ENCODE measurements at regions not wholly inside any gene's neighbourhood (a gene's known extent, or its start where the extent isn't known, plus 50 kb on each side); places are given as distances from the start of the nearest gene placed in this dataset.

DNA sequence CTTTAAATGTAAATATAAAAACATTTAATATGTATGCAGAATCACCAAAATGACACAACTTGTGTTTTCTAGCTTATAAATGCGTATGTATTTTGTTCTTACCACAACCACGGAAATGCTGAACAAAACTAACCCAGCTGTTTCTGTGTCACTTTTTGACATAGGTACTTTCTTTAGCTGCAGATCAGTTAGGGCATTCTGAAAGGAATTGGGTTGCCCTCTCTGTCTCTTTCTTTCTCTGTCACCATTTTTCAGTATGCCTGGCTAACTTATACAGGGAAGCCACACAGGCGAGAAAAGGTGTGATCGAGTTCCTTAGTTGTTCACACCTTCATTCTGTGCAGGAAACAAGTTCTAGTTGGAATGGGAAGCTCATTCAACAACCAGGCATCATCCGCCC, 72.6 kb upstream of the ARGLU1 start:
- Mint-ChIP-seq H3K27me3 (peaks cover 2 to 42% (median 10%) of the 10 kb centered on the region in 5 donors), H3K27ac (no peak overlapping the region), H3K4me1 (no peaks in the 10 kb centered on the region), H3K9me3 (no peaks in the 10 kb centered on the region), H3K36me3 (no peaks in the 10 kb centered on the region), H3K4me3 (no peak overlapping the region)
- POLR2A ChIA-PET: no interaction called here
- no peak for ATAC-seq
- DNase-seq: no peak

DNA sequence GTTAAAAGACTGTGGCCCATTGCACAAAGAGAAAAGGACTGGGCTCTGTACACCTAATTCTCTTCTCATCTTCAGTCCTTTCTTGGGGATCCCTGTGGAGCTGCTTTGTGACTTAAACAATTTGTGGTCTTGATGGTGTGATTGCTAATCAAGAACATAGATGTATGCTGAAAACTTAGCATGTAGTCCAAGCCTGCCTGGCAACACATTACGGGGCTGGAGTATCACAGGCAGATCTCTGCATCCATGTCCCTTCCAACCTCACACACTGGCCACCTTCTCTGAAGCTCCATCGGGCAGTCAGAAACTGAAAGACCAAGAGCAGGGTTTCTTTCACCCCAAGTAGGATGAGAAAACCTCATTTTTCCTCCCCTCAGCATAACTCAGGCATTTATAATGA, 69.6 kb upstream of the ARGLU1 start:
- DNase-seq (no peak), ATAC-seq (no peak)
- Mint-ChIP-seq H3K9me3 (no peaks in the 10 kb centered on the region), H3K36me3 (no peaks in the 10 kb centered on the region), H3K27ac (no peak overlapping the region), H3K27me3 (peaks cover 2 to 27% (median 10%) of the 10 kb centered on the region in 5 donors), H3K4me3 (no peak overlapping the region), H3K4me1 (peaks cover 0 to 2% (median 0%) of the 10 kb centered on the region in 4 donors)
- POLR2A ChIA-PET: no interaction called here

DNA sequence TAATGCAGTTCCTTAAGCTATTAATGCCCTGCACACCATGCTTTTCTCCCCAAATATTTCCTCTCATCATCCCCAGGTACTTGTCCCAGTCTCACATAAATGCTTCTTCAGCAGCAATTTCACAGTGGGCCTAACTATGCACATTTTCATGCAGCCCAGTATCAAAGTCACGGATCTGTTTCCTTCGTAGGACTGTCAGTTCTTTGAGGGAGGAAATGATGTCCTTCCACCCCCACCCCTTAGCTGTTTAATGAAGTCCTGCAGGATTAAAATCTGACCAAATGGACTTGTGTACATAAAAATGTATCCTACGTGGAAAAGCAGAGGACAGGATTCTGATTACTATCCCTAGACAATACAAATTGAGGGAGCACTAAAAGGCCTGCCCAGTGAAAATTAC, 68.6 kb upstream of the ARGLU1 start:
- POLR2A ChIA-PET: no interaction called here
- no peak overlapping the region for H3K27ac Mint-ChIP-seq
- H3K27me3 Mint-ChIP-seq: peaks cover 2 to 33% (median 12%) of the 10 kb centered on the region in 5 donors
- H3K4me1 Mint-ChIP-seq: peaks cover 0 to 2% (median 0%) of the 10 kb centered on the region in 4 donors
- no peaks in the 10 kb centered on the region for H3K36me3 Mint-ChIP-seq
- no peak overlapping the region for H3K4me3 Mint-ChIP-seq
- DNase-seq: no peak
- H3K9me3 Mint-ChIP-seq: no peaks in the 10 kb centered on the region
- no peak for ATAC-seq

DNA sequence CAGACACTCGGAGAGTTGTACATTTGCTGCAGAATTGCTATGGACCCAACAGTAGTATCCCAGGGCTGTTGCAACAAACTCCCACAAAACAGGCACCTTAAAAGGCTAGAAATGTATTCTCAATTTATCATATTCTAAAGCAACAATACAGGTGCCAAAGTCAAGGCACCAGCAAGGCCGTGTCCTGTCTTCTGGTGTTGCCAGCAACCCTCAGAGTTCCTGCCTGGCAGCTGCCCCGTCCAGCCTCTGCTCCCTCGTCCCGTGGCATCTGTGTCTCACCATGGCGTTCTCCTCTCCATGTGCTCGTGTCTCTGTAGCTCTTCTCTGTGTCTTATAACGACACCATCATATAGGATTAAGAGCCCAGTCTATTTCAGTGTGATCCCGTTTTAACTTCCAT, 67.7 kb upstream of the ARGLU1 start:
- H3K27ac Mint-ChIP-seq: peak overlapping the region in 1 of 10 donors; percentile 9
- peaks cover 2 to 25% (median 12%) of the 10 kb centered on the region in 5 donors for H3K27me3 Mint-ChIP-seq
- POLR2A ChIA-PET: no interaction called here
- H3K36me3 Mint-ChIP-seq: no peaks in the 10 kb centered on the region
- no peak overlapping the region for H3K4me3 Mint-ChIP-seq
- H3K4me1 Mint-ChIP-seq: peaks cover 0 to 2% (median 0%) of the 10 kb centered on the region in 4 donors
- ATAC-seq: no peak
- H3K9me3 Mint-ChIP-seq: no peaks in the 10 kb centered on the region
- no peak for DNase-seq

DNA sequence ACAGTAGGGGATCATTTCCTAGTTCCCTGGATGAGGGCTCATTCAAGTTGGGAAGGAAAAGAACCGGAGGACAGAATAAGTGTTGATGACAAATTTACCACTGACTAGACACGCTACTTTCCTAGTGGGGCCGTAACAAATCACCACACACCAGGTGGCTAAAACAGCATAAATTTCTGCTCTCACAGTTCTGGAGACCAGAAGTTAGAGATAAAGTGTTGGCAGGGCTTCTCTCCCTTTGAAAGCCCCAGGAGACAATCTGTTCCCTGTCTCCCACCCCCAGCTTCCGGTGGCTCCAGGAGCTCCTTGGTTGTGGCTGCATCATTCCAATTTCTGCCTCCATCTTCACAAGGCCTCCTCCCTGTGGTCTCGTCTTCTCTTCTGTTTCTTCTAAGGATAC, 65.4 kb upstream of the ARGLU1 start:
- ATAC-seq (no peak), DNase-seq (no peak)
- POLR2A ChIA-PET: no interaction called here
- H3K27ac Mint-ChIP-seq: no peak overlapping the region
- H3K36me3 Mint-ChIP-seq: no peaks in the 10 kb centered on the region
- peaks cover 0 to 2% (median 0%) of the 10 kb centered on the region in 4 donors for H3K4me1 Mint-ChIP-seq
- no peak overlapping the region for H3K4me3 Mint-ChIP-seq
- peaks cover 5 to 29% (median 9%) of the 10 kb centered on the region in 5 donors for H3K27me3 Mint-ChIP-seq
- no peaks in the 10 kb centered on the region for H3K9me3 Mint-ChIP-seq

DNA sequence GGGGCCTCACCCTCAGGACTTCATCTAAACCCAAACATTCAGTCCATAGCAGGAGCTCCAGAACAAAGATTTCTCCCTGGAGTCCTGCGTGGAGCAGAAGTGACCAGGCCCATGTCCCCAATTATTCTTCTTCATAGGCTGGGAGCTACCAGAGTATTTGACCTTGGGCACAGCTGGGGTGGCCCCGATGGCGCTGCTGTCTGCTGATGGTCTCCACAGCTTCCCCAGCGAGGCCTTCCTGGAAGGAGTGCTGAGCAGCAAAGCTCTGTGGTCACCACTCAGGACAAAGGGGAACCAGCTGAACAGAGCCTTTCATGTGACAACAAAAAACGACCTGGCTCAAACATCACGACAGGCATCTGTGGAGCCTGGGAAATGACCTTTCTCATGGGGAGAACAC, 62.7 kb upstream of the ARGLU1 start:
- ATAC-seq: no peak
- H3K27me3 Mint-ChIP-seq: peaks cover 7 to 54% (median 25%) of the 10 kb centered on the region in 5 donors
- POLR2A ChIA-PET: no interaction called here

DNA sequence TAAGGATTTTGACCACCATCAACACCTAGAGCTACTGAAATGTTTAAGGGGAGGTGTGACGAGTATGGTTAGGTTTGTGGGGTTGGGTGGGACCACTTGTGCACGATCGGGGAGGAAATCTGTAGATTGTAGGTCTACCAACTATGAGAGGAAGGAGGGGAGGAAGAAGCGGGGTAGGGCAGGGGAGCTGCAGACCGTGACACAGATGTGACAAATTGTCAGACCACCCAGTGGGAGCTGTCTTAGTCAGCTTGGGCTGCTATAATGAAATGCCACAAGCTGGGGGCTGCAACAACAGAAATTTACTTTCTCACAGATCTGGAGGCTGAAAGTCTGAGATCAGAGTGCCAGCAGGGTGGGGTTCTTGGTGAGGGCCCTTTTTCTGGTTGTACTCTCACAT, 62.2 kb upstream of the ARGLU1 start:
- Mint-ChIP-seq H3K9me3 (no peaks in the 10 kb centered on the region), H3K4me3 (no peak overlapping the region), H3K27ac (no peak overlapping the region), H3K36me3 (no peaks in the 10 kb centered on the region), H3K4me1 (peaks cover 0 to 2% (median 0%) of the 10 kb centered on the region in 4 donors), H3K27me3 (peaks cover 7 to 58% (median 27%) of the 10 kb centered on the region in 5 donors)
- DNase-seq (no peak), ATAC-seq (no peak)
- POLR2A ChIA-PET: no interaction called here

More for the DNA sequence above, 62.7 kb upstream of the ARGLU1 start:
- DNase-seq: no peak
- peaks cover 0 to 2% (median 0%) of the 10 kb centered on the region in 4 donors for H3K4me1 Mint-ChIP-seq
- H3K27ac Mint-ChIP-seq: no peak overlapping the region
- no peaks in the 10 kb centered on the region for H3K36me3 Mint-ChIP-seq
- no peaks in the 10 kb centered on the region for H3K9me3 Mint-ChIP-seq
- no peak overlapping the region for H3K4me3 Mint-ChIP-seq

DNA sequence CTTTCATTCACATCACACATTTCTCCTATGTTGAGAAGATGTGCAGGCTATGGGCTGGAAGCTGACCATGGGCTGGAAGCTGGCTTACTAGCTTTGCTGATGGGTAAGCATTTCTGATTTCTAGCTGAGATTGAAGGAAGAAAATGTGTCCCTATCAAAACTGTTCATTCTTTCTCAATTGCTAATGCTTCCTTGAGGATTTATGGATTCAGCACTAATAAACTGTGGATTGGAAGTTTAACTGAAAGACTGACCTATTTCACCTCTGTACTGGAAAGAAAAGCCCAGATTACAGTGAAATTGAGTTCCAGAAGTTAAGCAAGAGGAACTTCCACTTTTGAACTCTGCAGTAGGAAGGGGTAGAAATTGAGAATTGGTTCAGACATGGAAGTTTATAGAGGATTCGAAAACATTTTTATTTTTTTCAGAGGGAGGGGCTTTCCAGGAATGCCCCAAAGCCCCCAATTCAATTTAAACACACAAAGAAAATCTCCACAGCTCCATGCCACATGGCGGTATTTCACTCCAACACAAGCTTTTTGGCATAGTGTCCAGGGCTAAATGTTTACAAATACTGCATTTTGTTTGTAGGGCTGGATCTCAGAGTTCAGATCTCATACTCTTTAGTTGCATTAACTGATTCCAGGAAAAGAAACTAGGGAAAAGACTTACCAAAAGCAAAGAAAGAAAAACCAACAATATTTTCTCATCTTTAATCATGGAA, 61.2 kb upstream of the ARGLU1 start:
- DNase-seq (no peak), ATAC-seq (no peak)
- Mint-ChIP-seq H3K4me3 (no peak overlapping the region), H3K36me3 (no peaks in the 10 kb centered on the region), H3K27ac (no peak overlapping the region), H3K9me3 (no peaks in the 10 kb centered on the region), H3K27me3 (peaks cover 12 to 68% (median 33%) of the 10 kb centered on the region in 5 donors), H3K4me1 (peaks cover 0 to 2% (median 0%) of the 10 kb centered on the region in 4 donors)
- POLR2A ChIA-PET: no interaction called here

DNA sequence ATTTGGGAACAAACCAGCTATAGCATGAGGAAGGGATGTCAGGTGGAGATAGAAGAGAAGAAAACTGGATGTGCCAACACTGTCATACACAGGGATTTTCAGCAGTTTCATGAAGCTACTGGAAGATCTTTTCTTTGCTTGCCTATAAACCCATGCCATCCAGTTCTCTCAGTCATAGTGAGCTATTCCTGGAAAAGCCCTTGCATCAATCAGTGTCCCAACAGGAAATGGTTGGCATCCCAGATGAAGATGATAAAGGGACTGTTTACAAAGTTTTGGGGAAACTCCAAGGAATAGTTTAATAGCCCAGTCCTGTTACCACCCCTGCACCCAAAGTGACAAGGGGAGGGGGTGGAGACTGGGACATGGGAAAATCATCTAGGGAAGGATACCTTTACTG, 58.5 kb upstream of the ARGLU1 start:
- POLR2A ChIA-PET: no interaction called here
- Mint-ChIP-seq H3K27ac (no peak overlapping the region), H3K36me3 (no peaks in the 10 kb centered on the region), H3K4me1 (no peaks in the 10 kb centered on the region), H3K27me3 (peaks cover 15 to 79% (median 34%) of the 10 kb centered on the region in 5 donors), H3K9me3 (no peaks in the 10 kb centered on the region), H3K4me3 (no peak overlapping the region)
- no peak for DNase-seq
- no peak for ATAC-seq

DNA sequence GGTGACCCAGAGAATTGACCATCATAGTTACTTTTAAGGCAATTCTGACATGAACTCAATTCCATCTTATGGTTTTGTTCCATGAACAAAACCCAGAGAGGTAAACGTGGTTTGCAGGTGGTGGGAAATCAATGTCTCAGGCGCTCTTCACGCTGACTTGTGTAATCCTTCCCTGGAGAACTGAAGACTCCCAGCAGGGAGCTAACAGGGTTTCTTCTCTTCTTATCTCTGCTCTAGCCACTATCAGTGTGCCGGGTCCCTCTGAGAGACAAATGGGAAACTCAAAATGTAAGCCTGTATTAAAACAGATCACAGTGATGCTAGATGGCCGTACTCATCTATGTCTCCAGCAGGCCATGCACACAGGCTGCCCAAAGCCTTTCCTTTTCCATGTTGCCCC, 57.6 kb upstream of the ARGLU1 start:
- ATAC-seq (no peak), DNase-seq (no peak)
- Mint-ChIP-seq H3K27ac (no peak overlapping the region), H3K27me3 (peaks cover 16 to 85% (median 35%) of the 10 kb centered on the region in 5 donors), H3K36me3 (no peaks in the 10 kb centered on the region), H3K9me3 (no peaks in the 10 kb centered on the region), H3K4me1 (no peaks in the 10 kb centered on the region), H3K4me3 (no peak overlapping the region)
- POLR2A ChIA-PET: no interaction called here

DNA sequence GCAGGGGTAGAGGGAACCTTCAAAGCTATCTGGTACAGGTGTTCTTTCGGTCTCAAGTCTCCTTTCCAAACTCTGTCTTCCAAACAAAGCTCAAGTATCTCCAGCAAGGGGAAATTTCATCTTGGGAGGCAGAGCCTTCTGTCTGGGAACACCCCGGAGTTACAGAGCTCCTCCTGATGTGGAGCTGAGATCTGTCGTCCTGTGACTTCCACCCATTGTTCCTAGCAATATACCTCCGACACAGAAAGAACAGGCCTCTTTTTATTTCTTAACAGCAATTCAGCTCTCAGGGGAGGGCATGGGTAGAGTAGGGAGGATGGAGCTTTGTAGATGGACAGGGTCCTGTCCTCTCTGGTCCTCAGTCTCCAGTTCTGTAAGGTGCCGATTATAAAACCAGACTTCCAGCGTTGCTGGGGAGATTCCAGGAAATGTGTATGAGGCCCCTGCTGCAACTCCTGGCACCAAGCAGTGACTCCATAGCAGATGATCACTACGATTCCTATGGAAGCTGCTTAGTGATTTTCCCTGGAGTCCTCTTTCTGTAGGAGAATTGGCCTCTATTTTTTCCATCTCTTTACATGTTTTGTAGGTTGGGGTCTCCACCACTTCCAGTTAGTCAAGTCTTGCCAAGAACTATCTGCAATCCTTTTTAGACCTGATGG, 56.0 kb upstream of the ARGLU1 start:
- no peaks in the 10 kb centered on the region for H3K9me3 Mint-ChIP-seq
- POLR2A ChIA-PET: no interaction called here
- no peak for ATAC-seq
- peaks cover 17 to 76% (median 36%) of the 10 kb centered on the region in 5 donors for H3K27me3 Mint-ChIP-seq
- H3K36me3 Mint-ChIP-seq: no peaks in the 10 kb centered on the region
- peak overlapping the region in 1 of 10 donors; percentile 86 for H3K27ac Mint-ChIP-seq
- peaks cover 0 to 7% (median 2%) of the 10 kb centered on the region in 4 donors for H3K4me1 Mint-ChIP-seq
- DNase-seq: no peak
- no peak overlapping the region for H3K4me3 Mint-ChIP-seq

DNA sequence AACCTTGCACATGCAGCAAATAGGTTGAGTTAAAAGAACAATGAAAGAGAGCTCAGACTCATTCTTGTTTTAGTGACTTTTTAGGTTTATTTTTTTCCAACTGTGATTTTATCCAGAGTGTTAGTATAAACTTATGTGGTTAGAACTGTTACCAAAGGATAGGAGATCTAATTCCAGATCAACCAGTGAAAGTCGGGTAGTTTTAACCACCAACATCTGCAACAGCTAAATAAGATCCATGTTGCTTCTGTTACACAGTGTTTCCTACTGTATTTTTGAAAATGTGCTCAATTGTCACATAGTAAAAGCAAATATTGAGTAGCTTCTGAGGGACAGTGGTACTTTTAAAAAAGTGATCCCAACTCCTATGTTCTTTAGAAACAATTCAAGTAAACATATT, 53.9 kb upstream of the ARGLU1 start:
- no peak overlapping the region for H3K27ac Mint-ChIP-seq
- peaks cover 12 to 55% (median 35%) of the 10 kb centered on the region in 5 donors for H3K27me3 Mint-ChIP-seq
- DNase-seq (no peak), ATAC-seq (no peak)
- H3K4me1 Mint-ChIP-seq: peaks cover 0 to 7% (median 2%) of the 10 kb centered on the region in 4 donors
- no peaks in the 10 kb centered on the region for H3K36me3 Mint-ChIP-seq
- POLR2A ChIA-PET: no interaction called here
- no peaks in the 10 kb centered on the region for H3K9me3 Mint-ChIP-seq
- no peak overlapping the region for H3K4me3 Mint-ChIP-seq

DNA sequence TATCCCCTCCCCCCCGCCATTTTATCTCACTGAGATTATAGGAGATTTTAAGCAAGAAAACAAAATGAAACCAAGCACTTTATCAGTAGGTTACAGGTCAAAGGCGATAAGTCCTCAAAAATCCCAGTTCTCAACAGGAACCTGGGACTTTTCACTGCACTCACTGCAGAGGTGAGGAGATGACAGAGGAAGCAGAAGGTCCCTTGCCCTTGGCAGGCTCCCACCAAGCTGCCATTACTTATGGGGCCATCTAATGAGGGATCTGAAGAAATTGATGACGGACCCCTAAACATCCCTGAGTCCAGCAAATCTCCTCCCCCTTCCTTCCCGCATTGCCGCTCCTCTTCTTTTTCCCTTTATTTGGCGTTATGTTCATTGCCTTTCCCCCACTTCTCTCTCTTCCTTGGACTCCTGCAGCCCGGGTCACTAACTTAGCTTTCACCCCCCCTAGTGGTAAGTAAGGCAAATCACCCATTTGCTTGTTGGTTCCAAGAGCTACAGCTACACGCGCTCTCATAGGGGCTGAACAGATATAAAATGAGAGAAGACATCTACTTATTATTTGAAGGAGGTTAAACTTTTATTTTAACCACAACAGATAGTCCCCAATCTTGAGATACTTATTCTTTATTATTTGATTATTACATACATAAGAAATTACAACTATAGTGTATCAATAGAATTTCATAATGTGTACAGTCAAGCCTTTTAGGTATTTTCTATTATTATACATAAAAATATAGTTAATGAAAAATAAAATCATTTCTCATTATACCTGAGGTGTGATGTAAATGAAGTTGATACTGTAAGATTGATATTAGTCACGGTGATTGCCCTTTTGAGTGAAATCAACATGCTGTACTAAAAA, 52.0 kb upstream of the ARGLU1 start:
- peak in 5 of 10 donors; percentile 6 to 57 (median 43) for DNase-seq
- no peak overlapping the region for H3K27ac Mint-ChIP-seq
- H3K27me3 Mint-ChIP-seq: peaks cover 10 to 38% (median 19%) of the 10 kb centered on the region in 5 donors
- H3K4me1 Mint-ChIP-seq: peaks cover 0 to 7% (median 2%) of the 10 kb centered on the region in 4 donors
- no peaks in the 10 kb centered on the region for H3K9me3 Mint-ChIP-seq
- peak overlapping the region in 1 of 10 donors; percentile 29 for H3K4me3 Mint-ChIP-seq
- no peaks in the 10 kb centered on the region for H3K36me3 Mint-ChIP-seq
- POLR2A ChIA-PET: no interaction called here
- ATAC-seq: peak; percentile 75 to 81

All from naive thymus-derived CD8-positive, alpha-beta T cell (primary cell).